ENCODE measurements at regions not wholly inside any gene's neighbourhood (a gene's known extent, or its start where the extent isn't known, plus 50 kb on each side); places are given as distances from the start of the nearest gene placed in this dataset.

DNA sequence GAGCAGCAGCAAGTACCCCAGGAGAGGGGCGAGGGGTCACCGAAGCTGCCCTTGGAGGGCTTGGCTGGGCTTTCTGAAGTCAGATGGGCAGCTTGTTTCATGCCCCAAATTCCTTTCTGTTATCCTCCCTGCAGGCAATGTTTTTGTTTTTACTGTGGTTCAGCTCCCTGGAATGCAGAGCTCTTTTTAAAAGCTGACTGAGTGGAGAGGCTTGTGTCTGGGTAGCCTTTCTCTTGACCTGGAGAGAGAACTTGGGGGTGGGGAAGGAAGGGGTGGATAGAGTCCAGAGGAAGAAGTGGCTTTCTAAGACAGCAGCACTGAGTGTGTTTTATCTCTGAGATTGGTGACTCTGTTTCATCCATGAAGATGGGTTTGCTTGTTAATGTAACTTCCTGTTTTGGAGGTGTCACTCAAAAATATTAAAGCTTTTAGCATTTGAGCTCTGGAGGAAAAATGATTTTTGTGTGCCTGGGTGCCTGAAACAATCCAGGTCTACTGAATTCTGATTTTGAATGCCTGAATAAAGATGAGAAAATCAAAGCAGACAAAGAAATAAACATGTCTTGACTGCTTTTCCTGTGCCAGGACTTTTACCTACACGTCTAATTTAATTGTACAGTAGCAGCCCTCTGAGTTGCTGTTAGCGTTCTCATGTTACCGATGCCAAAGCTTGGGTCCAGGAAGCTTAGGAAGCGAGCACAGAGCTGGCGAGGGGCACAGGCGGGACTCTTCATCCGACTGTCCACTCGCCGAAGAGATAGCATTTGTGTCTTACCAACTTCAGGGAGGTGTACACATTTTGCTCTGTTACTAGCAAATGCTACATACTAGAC is 78.2 kb upstream of the EEF1E1 start:
- no peaks in the 10 kb centered on the region for H4K20me1 ChIP-seq (ENCODE audit: insufficient read depth)
- POLR2A ChIA-PET (ENCODE audit: unreplicated experiment): interaction anchor here (0.7 kb wide), 1 partner anchor 865 kb away, joined by 3 read pairs; no protein-coding TSS in a partner anchor
- TF ChIP-seq, protein P1, sequence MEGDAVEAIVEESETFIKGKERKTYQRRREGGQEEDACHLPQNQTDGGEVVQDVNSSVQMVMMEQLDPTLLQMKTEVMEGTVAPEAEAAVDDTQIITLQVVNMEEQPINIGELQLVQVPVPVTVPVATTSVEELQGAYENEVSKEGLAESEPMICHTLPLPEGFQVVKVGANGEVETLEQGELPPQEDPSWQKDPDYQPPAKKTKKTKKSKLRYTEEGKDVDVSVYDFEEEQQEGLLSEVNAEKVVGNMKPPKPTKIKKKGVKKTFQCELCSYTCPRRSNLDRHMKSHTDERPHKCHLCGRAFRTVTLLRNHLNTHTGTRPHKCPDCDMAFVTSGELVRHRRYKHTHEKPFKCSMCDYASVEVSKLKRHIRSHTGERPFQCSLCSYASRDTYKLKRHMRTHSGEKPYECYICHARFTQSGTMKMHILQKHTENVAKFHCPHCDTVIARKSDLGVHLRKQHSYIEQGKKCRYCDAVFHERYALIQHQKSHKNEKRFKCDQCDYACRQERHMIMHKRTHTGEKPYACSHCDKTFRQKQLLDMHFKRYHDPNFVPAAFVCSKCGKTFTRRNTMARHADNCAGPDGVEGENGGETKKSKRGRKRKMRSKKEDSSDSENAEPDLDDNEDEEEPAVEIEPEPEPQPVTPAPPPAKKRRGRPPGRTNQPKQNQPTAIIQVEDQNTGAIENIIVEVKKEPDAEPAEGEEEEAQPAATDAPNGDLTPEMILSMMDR (conservative IDR thresholded peaks at IDR 0.05): no peak
- no peak for TF ChIP-seq EZH2 (IDR thresholded peaks at IDR 0.05; ENCODE audit: low read depth)
- DNase-seq: peak; percentile 42 to 54
- H3K9me2 ChIP-seq (ENCODE audit: insufficient read depth): no peaks in the 10 kb centered on the region
- peaks cover 14% of the 10 kb centered on the region for H3K4me1 ChIP-seq (replicated peaks; ENCODE audit: insufficient read depth)
- H3K27me3 ChIP-seq (ENCODE audit: insufficient read depth, low read depth): no peaks in the 10 kb centered on the region
- BruUV-seq (replicated peaks): no TSS peak
- no peaks in the 10 kb centered on the region for H3K79me2 ChIP-seq (ENCODE audit: low read depth)
- intact Hi-C loops (cut with micrococcal nuclease; ENCODE audit: unreplicated experiment): loop anchor here (1.0 to 5.0 kb wide), 3 partner anchors 22 to 49 kb away; no protein-coding TSS in a partner anchor
- CTCF ChIA-PET: no interaction called here
- no peak overlapping the region; the same call in 1 of the 2 replicates for H3K4me2 ChIP-seq
- H3F3A ChIP-seq (ENCODE audit: insufficient read depth, low read depth): no peaks in the 10 kb centered on the region
- no peak overlapping the region for H2AFZ ChIP-seq
- H3K36me3 ChIP-seq (ENCODE audit: low read depth): no peaks in the 10 kb centered on the region
- H3K27ac ChIP-seq: no peak overlapping the region
- H3K9me3 ChIP-seq (ENCODE audit: insufficient read depth, low read depth): no peaks in the 10 kb centered on the region
- H3K4me3 ChIP-seq: no peak overlapping the region

DNA sequence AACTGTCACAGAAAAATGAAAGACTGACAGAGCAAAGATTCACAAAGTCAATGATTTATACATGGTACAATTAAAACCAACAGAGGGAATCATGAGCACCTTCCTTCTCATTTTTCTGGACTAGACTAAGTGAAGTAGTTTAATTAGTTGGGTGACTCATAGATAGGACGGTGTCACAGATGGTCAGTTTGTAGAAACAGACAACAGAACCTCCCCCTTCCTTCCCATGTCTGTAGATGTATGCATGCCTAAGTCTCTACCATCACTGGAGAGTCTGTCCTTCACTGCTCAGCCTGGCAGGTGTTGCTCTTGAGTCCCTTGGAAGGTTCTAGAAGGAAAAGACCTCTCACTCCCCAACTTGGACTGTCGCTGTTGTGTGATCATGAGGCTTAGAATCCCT is 75.4 kb upstream of the EEF1E1 start:
- intact Hi-C loops (cut with micrococcal nuclease; ENCODE audit: unreplicated experiment): no loop called here

DNA sequence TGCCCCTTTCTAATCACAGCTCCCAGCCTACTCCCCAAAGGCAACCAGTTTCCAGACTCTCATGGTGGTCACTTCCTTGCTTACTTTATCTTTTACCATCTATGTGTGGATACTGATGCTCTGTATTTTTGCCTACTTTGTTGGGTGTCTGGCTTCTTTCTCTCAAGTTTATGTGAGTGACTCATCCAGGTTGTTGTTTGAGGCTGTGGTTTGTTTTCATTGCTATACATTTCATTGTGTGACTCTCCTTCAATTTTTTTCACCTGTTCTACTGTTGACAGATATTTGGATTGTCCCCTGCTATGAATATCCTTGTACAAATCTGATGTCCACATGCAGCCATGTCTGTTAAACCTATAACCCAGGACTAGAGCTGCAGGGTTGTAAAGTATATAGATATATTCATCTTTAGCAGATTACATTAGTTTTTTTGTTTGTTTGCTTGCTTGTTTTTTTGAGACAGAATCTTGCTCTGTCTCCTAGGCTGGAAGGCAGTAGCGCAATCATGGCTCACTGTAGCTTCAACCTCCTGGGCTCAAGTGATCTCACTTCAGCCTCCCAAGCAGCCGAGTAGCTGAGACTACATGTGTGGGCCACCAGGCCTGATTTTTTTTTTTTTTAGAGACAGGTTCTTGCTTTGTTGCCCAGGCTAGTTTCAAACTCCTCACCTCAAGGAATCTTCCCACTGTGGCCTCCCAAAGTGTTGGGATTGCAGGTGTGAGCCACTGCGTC is 72.9 kb upstream of the EEF1E1 start:
- Histone ChIP-seq H4K20me1 (ENCODE audit: insufficient read depth) (no peaks in the 10 kb centered on the region), H3K27me3 (ENCODE audit: insufficient read depth, low read depth) (no peaks in the 10 kb centered on the region), H3K4me2 (no peak overlapping the region), H3K4me3 (no peak overlapping the region), H3K79me2 (ENCODE audit: low read depth) (no peaks in the 10 kb centered on the region), H3K36me3 (ENCODE audit: low read depth) (no peaks in the 10 kb centered on the region), H3K9me3 (ENCODE audit: insufficient read depth, low read depth) (no peaks in the 10 kb centered on the region), H3K4me1 (replicated peaks; ENCODE audit: insufficient read depth) (peaks cover 8% of the 10 kb centered on the region; the same call in 1 of the 2 replicates), H3K27ac (no peak overlapping the region), H3F3A (ENCODE audit: insufficient read depth, low read depth) (no peaks in the 10 kb centered on the region), H2AFZ (no peak overlapping the region), H3K9me2 (ENCODE audit: insufficient read depth) (no peaks in the 10 kb centered on the region)
- intact Hi-C loops (cut with micrococcal nuclease; ENCODE audit: unreplicated experiment): no loop called here
- DNase-seq: peak in 1 of 2 experiments; percentile 65
- BruUV-seq (replicated peaks): no TSS peak
- ChIA-PET CTCF (no interaction called here), POLR2A (ENCODE audit: unreplicated experiment) (no interaction called here)
- TF ChIP-seq EZH2 (IDR thresholded peaks at IDR 0.05; ENCODE audit: low read depth): no peak
- TF ChIP-seq, protein P1 (conservative IDR thresholded peaks at IDR 0.05): no peak

More for the DNA sequence above, 75.4 kb upstream of the EEF1E1 start:
- Histone ChIP-seq H2AFZ (no peak overlapping the region), H3K4me2 (no peak overlapping the region), H3F3A (ENCODE audit: insufficient read depth, low read depth) (no peaks in the 10 kb centered on the region), H3K4me1 (replicated peaks; ENCODE audit: insufficient read depth) (peaks cover 14% of the 10 kb centered on the region), H3K36me3 (ENCODE audit: low read depth) (no peaks in the 10 kb centered on the region), H3K9me3 (ENCODE audit: insufficient read depth, low read depth) (no peaks in the 10 kb centered on the region), H3K9me2 (ENCODE audit: insufficient read depth) (no peaks in the 10 kb centered on the region), H3K27ac (no peak overlapping the region), H3K4me3 (no peak overlapping the region), H4K20me1 (ENCODE audit: insufficient read depth) (no peaks in the 10 kb centered on the region), H3K27me3 (ENCODE audit: insufficient read depth, low read depth) (no peaks in the 10 kb centered on the region), H3K79me2 (ENCODE audit: low read depth) (no peaks in the 10 kb centered on the region)
- DNase-seq: no peak
- ChIA-PET CTCF (no interaction called here), POLR2A (ENCODE audit: unreplicated experiment) (no interaction called here)
- BruUV-seq (replicated peaks): no TSS peak
- TF ChIP-seq EZH2 (IDR thresholded peaks at IDR 0.05; ENCODE audit: low read depth): no peak
